GM21717 (cell line): ENCODE measurements at regions not wholly inside any gene's neighbourhood (a gene's known extent, or its start where the extent isn't known, plus 50 kb on each side); places are given as distances from the start of the nearest gene placed in this dataset.
"Not testable (repeated sequence)": the region's sequence is repeated elsewhere in the genome, so short reads cannot be mapped to it uniquely, and the experiment has no call there.

Experiments
- ATAC-seq: cut with Tn5 transposase; IDR thresholded peaks from one replicate; pipeline ENCODE4 v1.9.1; 2021; ENCODE audit warnings: mild to moderate bottlenecking, moderate library complexity; ENCODE audit not compliant: unreplicated experiment

DNA sequence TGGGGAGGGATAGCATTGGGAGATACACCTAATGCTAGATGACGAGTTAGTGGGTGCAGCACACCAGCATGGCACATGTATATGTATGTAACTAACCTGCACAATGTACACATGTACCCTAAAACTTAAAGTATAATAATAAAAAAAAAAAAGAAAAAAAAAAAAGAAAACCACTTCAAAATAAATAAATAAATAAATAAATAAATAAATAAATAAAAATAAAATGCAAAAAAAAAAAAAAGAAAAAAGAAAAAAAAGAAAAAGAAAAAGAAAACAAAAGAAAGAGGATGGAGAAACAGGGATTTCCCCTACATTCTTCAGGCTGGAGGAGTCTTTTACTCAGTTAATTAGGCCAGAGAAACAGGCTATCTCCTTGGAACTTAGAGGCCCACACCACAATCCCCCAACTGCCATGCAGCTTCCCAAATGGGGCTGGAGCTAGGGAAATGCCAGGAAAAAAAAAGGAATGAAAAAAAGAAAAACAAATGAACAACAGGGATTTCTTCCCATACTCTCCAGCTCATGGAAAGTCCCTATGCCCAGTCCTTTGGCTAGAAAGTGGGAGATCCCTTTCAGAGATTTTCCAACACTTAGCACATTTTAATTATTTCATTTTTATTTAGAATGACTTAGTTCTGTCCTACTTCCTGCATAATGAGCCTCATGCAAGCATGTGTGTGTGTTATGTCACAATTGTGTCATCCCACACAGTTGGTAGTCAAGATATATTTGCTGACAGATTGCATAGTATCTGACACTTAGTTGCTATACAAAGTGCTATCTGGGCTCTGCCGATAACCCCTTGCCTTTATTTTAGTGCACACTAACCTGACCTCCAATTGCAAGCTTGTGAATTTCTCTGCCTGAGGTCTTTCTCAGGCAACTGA is 486.4 kb downstream of the PLPP3 start:
- ATAC-seq = no peak

DNA sequence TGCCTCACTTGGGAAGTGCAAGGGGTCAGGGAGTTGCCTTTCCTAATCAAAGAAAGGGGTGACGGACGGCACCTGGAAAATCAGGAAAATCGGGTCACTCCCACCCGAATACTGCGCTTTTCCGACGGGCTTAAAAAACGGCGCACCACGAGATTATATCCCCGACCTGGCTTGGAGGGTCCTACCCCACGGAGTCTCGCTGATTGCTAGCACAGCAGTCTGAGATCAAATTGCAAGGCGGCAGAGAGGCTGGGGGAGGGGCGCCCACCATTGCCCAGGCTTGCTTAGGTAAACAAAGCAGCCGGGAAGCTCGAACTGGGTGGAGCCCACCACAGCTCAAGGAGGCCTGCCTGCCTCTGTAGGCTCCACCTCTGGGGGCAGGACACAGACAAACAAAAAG is 489.5 kb downstream of the PLPP3 start:
- not testable (repeated sequence) for ATAC-seq

DNA sequence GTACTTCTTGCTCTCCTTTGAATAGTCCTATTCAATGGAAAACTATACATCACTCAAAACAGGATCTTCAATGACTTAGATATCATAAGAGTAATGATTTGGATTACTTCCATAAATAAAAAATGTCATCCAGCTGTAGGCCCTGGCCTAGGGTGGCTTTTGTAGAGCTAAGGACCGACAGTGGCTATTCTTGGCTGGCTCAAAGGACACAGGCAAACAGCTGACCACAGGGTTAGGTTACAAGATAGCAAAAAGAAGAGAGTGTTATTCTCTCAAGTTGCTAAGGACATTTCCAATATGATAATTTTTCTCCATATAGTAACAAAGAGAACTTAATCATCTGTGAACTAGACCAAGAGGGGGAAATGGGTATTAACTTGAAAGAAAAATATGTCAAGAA is 495.1 kb downstream of the PLPP3 start:
- no peak for ATAC-seq

DNA sequence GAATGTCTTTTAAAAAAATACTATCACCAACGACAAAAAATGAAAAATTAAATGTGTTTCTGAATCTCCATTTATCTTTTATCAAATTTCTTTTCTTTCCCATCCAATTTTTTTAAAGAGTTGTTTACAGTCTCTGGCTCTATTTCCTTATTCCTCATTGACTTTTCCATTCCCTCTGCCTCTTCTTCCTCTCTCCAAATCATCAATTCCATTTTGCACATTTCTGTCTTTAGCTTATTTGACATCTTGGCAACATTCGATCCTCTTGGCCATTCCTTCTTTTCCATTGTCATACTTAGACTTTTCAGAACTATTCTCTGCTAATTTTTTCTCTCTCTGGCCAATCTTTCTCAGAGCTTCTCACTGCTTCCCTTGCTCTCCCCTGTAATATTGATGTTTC is 497.6 kb downstream of the PLPP3 start:
- no peak for ATAC-seq

DNA sequence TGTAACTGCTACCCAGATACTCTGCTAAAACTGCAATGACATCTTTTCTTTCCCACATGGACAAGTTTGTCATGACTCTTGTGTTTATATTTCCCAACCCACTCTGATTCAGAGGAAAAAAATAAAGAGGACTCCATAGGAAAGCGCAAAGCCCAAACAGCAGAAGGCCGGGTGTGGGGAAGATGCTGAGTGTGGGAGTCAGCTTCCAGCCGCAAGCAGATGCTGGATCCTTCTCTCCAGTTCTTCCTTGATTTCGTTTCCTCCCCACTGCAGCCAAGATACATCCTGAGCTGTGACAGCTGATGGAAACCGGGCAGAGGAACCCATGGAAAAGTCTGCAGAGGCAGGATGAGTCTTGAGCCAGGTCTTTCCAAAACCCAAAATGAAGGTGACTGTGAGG is 498.2 kb downstream of the PLPP3 start:
- ATAC-seq = no peak

DNA sequence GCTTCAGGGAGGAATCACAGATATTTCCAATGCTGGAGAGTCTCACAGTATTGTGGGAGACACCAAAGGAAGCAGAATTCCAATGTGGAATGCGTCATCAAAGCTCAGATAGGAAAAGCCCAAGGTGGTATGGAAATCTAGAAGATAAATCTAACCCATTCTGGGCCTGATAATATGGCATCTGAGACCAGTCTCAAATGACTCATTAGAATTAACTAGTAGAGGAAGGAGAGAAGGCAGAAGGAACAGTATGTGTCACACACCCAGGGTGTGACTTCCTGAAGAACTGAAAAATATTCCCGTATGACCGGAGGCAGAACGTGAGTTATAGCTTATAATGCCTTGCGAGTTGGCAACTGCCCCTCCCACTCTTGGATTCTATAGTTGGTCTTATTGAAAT is 499.2 kb downstream of the PLPP3 start:
- ATAC-seq = no peak

DNA sequence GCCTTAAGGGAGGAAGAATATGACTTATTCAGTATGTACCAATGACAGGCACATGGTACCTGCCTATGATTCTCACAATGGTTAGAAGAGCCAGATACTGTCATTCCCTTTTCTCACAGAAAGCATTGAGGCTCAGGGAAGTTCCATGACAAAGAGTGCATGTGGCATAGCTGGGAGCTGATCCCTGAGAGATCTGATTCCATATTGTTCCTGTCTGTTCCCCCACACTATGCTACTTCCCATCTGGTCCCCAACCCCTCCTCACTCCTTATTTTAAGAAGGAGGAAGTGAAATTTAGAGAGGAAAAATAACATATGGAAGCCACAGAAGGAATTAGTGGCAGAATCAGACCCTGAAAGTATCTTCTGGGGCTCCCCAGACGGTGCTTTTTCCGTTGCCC is 500.0 kb downstream of the PLPP3 start:
- no peak for ATAC-seq

DNA sequence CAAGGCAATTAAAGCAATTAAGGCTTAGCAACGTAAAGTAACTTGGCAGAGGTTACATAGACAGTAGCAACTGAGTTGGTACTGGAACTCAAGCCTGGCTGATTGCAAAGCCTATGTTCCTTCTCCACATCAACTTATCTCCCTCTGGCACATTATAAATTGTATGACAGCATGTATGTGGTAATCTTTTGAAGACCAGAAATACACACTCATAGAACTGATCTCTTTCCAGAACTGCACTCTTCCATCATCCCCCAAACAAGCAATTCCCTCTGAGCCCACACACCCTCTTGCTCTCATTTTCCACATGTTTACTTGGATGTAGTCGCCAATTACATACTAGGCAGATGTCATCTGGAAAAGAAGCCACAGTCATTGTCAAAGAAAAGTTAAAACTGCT is 502.2 kb downstream of the PLPP3 start:
- ATAC-seq = no peak

DNA sequence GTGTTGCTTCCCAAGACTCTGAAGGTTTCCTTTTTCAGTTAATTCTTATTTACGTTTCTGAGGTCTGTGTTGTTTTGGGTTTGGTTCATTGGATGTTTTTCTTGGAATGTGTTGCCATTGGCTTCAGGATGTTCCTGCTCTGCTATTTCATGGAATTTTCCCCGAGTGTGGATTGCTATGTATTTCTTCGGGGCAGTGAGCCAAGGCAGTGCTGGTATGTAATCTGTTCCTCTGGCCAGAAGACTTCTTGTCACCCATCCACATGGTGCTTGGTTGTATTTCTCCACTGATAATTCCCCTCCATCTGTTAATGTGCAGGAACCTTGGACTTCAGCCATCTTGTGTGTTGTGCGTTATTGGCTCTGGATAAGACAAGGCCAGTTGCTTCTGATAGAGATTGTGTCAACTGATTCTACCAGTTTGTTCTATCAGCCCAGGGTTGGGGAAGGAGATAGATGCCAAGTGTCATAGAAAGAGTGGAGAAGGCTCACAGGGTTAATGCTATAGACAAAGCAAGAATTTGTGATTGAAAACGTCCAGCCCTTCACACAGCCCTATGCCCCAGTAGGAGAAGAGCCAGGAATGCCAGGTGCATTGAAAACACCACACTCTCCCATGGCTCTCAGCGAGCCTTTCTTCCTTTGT is 505.2 kb downstream of the PLPP3 start:
- no peak for ATAC-seq

DNA sequence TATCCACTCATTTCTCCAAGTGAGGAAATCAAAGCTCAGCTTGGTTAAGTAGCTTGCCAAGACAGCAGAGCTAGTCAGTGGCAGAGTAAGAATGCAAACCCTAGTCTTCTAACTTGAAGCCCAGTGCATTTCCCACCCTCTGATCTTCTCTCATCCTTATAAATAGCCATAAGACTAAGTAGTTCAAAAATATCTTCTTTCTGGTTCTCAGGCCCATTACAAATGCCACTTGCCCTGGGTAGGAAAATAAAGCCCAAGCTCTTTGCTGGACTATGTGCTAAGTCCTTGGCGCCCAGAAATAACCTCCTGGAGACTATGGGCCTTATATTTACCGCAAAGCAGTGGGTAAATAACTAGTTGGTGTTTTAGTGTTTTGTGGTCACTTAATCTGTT is 505.8 kb downstream of the PLPP3 start:
- ATAC-seq = no peak

DNA sequence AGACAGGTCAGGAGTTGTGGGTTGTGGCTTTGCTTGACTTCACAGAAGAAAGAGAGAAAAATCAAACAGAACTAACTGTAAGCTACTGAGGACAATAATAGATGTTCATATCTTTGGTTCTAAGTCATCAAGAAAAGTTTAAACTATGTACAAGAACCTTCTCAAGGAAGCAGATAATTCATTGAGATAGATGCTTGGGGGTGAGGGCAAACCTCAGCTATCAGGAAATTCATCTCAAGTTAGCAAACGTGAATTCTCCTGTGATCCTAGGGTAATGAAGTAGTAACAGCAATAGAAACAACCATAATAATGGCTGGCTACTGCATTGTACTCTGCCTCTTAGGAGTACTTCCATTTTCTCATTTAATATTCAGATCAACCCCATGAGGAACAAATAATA is 506.2 kb downstream of the PLPP3 start:
- no peak for ATAC-seq

DNA sequence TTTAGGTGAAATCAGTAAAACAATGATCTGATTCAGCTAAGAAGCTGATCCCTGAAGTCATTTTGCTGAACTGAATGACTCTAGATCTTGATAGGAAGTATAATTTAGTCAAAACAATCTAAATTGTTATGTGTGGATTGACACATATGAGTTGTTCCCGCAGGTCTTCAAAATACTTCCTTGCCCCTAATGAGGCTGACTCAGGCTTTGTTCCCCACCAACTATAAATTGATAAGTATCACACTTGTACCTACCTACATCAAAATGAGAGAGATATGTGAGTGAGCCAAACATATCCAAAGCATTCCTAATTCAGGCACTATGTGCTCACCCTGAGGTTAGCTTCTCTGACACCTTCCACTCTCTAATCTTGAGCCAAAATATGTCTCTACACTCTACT is 507.1 kb downstream of the PLPP3 start:
- ATAC-seq = no peak

DNA sequence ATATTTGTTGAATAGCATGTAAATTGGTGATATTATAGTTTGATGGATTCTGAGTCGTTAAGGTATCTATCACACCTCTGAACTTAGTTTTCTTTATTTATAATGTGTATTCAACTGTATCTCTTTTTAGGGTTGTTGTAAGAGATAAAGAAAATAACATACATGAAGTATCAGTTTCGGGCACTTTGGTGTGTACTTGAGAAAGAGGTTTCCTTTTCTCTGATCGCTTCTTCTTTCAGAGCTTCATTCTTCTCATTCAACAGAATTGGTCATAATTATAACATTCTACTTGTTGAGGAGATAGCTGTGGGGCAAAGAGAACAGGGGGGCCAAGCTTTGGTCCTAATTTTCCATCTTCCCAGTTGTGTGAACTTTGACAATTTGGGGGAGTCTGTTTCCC is 508.0 kb downstream of the PLPP3 start:
- ATAC-seq = no peak

DNA sequence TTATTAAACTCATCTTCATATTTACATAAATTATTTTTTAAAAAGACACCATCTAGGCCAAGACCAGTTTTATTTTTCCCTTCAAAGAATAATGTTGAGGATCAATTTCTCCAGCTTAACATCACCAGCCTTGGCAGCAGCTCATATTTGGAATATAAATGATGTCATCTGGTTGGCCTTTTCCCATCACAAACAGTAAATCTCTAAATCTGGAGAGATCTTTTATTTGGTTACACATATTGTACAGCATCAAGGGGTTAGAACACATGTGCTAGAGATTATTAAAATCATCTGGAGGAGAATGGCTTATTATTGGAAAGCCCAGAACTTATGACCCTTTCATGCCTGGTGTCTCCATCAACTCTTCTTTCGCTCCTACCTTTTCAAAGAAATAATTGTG is 508.8 kb downstream of the PLPP3 start:
- no peak for ATAC-seq

DNA sequence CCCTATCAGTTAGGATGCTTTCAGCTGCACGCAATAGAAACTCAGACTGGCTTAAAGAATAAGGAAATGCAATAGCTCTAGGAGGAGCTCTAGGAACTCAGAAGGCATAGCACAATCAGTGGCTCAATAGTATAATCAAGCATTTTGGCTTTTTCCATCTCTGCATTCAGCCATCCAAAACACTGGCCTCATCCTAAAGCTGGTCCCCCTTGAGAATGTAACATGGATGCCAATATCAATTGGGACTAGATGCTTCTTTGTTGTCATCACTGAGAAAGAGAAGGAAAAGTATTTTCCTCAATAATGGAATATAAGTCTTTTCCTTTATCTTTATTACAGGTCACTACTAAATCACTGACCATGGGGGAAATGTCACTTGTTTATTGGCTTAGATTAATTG is 509.5 kb downstream of the PLPP3 start:
- no peak for ATAC-seq

DNA sequence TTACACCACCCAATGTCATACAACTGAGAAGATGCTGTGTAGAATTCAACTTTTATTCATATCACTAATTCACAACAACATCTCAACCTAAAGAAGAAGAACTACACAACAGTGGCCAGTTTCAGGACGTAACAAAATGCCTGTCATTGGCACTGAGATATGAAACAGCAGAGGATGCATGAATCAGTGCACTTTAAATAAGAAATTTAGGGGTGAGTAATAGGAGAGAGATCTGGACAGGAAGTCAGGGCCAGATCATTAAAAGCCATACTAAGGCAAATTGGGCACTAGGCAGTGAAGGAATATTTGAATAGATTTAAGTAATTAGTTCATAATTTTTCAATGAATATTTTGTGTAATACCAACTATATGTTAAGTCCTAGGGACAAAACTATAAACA is 510.5 kb downstream of the PLPP3 start:
- ATAC-seq = no peak

DNA sequence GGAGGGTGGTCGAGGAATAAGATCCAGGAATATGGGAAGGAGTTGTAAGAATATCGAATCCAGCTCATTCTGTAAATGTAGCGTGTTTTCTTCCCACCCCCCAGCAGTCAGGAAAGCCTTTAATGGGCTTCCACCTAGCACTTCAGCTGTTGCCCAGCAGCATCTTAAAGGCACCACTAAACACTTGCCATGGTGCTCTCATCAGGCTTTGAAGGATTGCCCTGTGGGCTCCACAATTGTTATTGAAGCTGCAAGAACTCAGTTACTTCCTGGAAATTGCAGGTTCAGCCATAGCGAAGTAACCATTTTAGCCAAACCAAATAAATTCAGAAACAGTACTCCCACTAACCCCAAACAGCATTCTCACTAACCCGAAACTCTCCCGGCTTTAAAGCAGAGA is 511.2 kb downstream of the PLPP3 start:
- ATAC-seq = no peak

DNA sequence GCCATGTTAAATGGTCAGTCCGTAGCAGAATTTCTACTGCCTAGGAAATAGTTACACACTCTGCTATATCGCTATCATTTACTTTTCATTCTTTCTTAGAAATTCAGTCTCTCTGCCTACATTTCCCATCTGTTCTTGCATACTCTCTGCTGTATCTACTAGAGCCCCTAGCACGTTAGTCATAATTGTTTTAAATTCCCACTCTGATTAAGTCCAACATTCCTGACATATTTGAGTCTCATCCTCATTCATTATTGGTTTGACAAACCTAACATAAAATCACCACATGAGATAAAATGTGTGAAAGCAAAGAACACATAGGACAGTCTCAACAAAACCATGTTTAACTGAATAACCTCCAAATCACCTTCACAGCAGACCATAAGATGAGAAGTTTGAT is 513.6 kb downstream of the PLPP3 start:
- no peak for ATAC-seq

DNA sequence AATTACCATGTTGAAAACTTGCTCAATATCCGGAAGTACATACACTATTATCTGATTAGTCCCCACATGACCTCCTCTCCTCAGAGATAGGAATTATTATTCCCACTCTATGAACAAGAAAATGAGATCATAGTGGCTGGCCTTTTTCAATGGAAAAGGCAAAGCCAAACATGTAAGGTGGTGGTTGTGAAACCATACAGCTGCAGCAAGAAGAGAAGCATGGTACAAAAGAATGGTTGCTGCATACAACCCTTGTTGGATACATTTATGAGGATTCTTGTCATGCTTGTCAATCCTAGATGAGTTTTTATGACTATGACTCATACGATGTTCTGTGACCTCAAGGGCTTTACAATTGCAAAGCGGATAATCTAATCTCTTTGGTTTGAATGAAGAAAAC is 514.7 kb downstream of the PLPP3 start:
- no peak for ATAC-seq

DNA sequence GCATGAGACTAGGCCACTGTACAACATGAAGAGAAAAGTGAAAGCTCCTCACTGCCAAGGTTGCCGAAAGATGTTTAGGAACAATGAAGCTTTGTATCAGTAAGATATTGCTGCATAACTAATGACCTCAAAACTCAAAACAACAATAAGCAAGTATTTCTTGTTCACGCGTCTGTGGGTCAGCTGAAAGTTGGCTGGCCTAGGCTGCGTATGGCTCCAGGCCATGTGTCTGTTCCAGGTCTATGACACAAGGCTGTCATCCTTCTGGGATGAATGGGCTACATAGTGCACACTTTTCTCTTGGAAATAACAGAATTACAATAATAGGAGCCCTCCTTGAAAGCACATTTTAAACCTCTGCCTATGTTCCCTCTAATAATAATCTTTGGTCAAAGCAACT is 515.9 kb downstream of the PLPP3 start:
- no peak for ATAC-seq

DNA sequence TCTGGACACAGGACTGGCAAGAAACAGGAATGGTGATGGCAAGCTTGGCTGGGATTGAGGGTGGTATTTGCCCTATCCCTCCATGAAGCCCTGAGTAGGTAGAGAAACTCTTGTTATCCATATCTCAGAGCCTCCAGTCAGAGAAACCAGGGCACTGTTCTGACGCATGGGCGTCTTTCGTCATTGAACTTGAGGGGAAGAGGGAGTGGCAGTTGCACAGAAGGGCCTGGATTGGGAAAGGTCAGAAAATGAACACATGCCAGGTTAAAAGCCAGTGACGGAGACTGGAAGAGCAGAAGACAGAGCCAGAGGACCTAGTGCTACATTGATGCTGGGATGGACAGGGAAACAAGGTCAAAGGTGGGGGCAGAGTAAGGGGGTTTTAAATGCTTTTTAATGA is 516.7 kb downstream of the PLPP3 start:
- no peak for ATAC-seq

DNA sequence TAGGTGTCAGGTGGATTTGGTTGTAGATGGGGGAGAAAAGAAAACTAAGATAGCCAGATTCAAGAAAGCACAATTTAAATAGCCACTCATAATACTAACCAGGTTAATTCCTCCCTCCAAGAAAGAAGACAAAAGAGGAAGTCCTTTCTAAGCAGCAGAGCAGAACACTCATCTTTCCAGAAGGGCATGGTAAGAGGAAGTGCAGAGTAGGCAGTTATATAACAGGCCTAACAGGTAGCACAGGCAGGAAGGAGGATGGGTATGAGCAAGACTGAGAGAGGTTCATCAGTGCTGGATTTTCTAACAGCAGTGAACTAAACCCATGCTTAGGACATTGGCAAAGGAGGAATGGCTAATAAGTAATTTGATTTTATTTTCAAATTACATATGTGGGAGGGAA is 517.5 kb downstream of the PLPP3 start:
- ATAC-seq = no peak

DNA sequence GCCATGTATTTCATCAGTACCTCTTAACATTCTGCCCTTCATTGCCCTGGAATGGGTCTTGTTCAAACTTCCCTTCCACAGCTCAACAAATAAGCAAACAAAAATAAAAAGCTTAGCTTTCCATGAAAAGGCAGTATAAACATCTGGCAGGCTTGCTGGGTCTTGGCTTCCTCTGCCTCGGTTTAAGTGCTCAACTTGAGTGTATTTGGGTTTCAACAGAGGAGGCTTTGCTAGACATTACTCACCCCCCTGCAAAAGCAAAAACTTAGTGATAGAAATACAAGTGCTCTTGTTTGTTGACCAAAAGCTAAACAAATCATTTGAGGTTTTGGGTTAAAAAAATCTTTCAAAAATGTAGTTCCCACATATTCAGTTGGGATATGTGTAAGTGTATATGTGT is 518.5 kb downstream of the PLPP3 start:
- ATAC-seq = no peak
